RPMI7951 (cell line): ENCODE measurements at regions not wholly inside any gene's neighbourhood (a gene's known extent, or its start where the extent isn't known, plus 50 kb on each side); places are given as distances from the start of the nearest gene placed in this dataset.
"Not testable (repeated sequence)": the region's sequence is repeated elsewhere in the genome, so short reads cannot be mapped to it uniquely, and the experiment has no call there.

Experiments used
- DNase-seq: peaks from one replicate; pipeline ENCODE4 v3.0.0-alpha.2; 2012; ENCODE audit warnings: low read depth

- DNase-seq = no peak
These were observed 90.0 kb upstream of the NFASC start for GRCh38 chr1:204780630-204781029.

DNA sequence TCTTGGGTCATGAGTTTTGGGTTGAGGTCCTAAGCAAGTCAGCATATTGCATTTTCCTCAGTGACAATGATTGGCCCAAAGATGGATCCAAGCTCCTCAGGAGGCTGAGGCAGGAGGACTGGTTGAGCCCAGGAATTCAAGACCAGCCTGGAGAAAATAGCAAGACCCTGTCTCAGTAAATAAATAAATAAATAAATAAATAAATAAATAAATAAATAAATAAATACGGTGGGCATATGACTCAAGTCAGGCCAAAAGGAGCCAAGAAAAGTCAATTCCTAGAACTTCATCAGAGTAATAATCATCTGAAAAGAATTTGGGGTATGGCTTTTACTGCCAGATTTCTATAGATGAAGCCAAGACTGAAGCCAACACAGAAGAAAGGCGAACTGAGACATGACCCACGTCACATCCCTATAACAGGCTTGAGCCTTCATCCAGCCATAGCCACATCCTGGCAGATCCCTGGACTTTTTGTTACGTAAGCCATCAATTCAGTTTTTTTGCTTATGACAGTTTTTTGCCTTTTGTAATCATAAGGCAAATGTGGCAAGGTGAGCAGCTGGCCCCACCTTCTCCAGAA, 88.5 kb upstream of the NFASC start:
- no peak for DNase-seq

DNA sequence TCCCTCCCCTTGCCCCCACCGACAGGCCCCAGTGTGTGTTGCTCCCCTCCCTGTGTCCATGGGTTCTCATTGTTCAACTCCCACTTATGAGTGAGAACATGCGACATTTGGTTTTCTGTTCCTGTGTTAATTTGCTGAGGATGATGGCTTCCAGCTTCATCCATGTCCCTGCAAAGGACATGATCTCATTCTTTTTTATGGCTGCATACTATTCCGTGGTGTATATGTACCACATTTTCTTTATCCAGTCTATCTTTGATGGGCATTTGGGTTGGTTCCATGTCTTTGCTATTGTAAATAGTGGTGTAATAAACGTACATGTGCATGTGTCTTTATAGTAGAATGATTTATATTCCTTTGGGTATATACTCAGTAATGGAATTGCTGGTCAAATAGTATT, 85.6 kb upstream of the NFASC start:
- DNase-seq = not testable (repeated sequence)

GRCh38 chr1:204788470-204788869, 82.2 kb upstream of the NFASC start:
- DNase-seq = no peak

DNA sequence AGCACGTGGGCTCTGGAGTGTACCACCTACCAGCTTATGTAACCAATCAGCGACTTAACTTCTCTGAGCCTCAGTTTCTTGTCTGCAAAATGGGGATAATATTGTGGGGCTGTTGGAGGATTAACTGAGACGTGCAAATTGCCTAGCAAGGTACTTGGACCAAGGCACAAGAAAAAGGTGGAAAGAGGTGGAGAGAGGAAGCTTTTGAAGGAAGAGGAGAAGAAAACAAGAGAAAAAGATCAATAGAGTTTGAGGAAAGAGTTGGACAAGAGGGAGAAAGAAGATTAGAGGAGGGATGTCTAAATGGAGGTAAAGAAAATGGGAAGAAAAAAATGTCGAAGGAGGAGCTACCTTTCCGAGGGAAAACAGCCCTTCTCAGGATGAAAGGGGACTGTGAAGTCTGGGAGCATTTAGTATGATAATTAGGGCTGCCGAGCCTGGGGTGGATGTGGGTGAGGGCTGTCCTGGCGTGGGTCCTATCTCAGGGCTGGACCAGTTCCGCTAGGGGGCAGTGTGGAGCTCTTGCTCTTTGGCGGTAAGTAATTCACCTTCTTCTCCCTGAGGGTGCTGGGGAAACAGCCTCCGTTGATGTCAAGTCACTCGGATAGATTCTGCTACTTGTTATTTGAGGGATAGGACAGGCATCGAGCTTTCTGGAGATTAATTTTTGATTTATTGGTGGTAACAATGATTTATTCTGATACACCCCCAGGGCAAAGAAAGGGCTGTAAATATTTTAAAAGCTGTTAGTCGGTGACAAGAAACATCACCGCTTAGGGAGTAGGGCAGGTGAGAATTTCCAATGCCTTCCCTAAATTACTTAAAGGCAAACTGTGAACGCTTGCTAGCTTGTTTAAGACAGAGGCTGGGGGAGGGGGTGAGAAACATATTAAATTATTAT, 79.0 kb upstream of the NFASC start:
- peak; percentile 38 for DNase-seq

- DNase-seq = no peak
These were observed 78.3 kb upstream of the NFASC start for GRCh38 chr1:204792354-204792692.

DNA sequence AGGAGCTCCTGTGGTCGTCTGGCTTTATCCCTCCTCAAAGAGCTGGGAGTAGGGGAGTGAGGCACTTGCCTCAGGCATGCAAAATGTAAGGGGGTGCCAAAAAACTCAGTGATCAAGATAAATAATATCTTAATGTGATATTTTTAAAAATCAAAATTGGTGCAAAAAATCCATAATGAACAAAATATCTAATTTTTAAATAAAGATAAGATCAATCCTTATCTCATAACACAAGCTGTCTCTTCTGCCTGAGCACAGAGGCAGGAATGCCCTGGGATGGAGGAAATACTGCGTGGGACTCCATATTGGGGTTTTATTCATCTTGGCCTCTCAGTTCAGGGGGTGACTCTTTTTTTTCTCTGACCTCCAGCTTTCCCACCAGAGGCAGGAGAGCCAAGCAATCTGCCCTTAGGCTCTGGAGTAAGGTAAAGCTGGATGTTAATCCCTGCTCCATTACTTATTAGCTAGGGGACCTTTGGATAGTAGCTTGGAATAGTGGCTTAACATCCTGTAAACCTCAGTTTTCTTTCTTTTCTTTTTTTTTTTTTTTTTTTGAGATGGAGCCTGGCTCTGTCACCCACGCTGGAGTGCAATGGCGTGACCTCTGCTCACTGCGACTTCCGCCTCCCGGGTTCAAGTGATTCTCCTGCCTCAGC, 77.3 kb upstream of the NFASC start:
- DNase-seq = no peak

DNA sequence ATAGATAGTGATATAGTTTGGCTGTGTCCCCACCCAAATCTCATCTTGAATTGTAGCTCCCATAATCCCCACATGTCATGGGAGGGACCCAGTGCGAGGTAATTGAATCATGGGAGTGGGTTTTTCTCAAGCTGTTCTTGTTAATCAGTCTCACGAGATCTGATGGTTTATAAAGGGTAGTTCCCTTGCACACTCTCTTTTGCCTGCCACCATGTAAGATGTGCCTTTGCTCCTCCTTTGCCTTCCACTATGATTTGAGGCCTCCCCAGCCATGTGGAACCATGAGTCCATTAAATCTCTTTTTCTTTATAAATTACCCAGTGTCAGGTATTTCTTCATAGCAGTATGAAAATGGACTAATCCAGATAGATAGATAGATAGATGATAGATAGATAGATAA, 73.8 kb upstream of the NFASC start:
- not testable (repeated sequence) for DNase-seq

- DNase-seq = no peak
These were observed 73.3 kb upstream of the NFASC start for GRCh38 chr1:204797401-204797800.

DNA sequence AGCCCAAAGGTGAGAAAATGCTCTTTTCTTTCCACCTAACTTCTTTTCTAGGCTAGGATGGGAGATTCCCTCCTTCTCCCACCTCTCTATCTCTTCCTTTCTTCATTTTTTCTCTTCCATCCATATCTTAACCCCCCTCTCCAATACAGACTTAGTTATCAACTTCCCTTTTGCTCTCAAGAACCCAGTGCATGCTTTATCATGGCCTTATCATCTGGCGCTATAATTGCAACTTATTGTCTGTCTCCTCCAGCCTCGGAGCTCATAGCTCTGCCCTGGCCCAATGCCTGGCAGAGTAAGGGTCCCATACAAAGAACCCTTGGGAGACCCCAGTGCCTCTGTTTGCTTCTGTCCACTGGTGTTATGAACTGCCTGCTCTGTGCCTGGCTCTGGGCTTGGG, 71.0 kb upstream of the NFASC start:
- DNase-seq = no peak

DNA sequence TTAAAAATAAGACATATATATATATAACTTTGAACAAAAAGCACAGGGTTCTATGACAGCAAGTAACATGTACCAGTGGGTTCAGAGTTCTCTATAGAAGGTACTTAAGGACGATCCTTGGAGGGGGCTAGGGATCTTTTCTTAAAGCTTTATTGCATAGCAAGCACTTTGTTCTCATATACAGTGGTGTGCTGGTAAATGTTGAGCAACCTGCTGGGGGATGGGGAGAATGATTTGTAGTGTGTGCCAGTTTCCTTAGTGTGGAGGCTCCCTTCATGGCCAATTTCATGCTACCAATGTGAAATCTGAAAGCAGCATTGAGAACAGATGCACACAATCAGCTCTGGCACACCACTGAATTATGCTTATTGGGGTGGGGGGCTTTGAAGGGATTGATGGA, 69.5 kb upstream of the NFASC start:
- no peak for DNase-seq

GRCh38 chr1:204802401-204803175, 68.1 kb upstream of the NFASC start:
- no peak for DNase-seq

DNA sequence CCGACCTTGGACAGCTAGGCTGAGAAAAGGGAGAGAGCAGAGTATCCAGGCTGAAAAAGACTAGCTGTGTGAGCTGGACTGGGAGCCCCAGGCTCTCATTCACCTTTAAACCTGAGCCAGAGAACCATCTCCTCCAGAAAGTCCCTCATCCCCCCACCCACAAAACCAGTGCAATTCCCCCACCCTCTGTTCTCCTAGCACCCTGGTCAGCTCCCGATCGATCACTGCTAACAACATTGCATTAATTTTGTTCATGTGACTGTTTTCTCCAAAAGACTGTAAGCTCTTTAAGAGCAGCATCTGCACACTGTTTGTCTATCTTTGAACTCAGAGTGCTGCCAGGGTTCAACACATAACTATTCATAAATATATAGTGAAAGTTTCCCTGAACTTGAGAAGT, 67.1 kb upstream of the NFASC start:
- no peak for DNase-seq

- peak; percentile 62 for DNase-seq
These were observed 63.5 kb upstream of the NFASC start for GRCh38 chr1:204806943-204807687.

GRCh38 chr1:204809488-204809887, 61.2 kb upstream of the NFASC start:
- no peak for DNase-seq

GRCh38 chr1:204812842-204813241, 57.8 kb upstream of the NFASC start:
- DNase-seq = no peak

GRCh38 chr1:204813522-204813921, 57.1 kb upstream of the NFASC start:
- no peak for DNase-seq

GRCh38 chr1:204814166-204814884, 56.3 kb upstream of the NFASC start:
- DNase-seq = no peak

GRCh38 chr1:204817341-204817740, 53.3 kb upstream of the NFASC start:
- no peak for DNase-seq

GRCh38 chr1:204818998-204819397, 51.7 kb upstream of the NFASC start:
- no peak for DNase-seq

DNA sequence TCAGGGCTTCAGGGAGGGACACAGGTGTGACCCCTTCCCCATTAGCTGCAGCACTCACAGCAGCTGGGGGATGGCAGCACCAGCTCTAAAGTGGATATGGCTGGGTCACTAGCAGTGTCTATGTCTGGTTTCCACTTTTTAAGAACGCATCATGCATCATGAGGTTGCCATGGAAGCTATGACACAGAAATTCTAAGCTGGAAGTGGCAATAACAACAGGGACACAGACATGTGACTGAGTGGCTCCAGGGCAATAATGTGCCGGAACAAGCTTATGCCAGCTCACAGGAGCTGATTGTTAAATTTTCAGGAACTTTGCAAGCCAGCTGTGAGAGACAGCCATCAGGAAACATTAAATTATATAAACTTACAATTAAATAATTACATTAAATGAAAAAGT, 51.2 kb upstream of the NFASC start:
- no peak for DNase-seq
